Dermis blood vessel endothelial cell (primary cell): ENCODE measurements at regions not wholly inside any gene's neighbourhood (a gene's known extent, or its start where the extent isn't known, plus 50 kb on each side); places are given as distances from the start of the nearest gene placed in this dataset.
"Not testable (repeated sequence)": the region's sequence is repeated elsewhere in the genome, so short reads cannot be mapped to it uniquely, and the experiment has no call there.

Source experiments
- DNase-seq: peaks from one replicate; pipeline ENCODE4 v3.0.0; 2010

GRCh38 chr11:36743039-36743438 is 145.0 kb upstream of the RAG2 start:
- no peak for DNase-seq

- no peak for DNase-seq
Observed at GRCh38 chr11:36741515-36741914, 143.5 kb upstream of the RAG2 start.

- no peak for DNase-seq
Observed at GRCh38 chr11:36738292-36738861, 140.3 kb upstream of the RAG2 start.

DNA sequence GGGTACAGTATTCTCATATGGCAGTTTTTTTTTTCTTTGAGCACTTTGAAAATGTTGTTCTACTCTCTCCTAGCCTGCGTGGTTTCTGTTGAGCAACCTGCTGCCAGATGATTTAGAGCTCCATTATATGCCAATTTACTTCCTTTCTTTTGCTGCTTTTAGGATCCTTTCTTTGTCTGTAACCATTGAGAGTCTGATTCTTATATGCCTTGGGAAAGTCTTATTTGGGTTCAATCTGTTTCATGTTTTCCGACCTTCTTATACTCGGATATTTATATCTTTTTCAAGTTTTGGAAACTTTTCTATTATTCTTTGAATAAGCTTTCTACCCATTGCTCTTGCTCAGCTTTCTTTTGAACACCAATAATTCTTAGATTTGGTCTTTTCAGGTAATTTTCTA is 138.1 kb upstream of the RAG2 start:
- no peak for DNase-seq

DNA sequence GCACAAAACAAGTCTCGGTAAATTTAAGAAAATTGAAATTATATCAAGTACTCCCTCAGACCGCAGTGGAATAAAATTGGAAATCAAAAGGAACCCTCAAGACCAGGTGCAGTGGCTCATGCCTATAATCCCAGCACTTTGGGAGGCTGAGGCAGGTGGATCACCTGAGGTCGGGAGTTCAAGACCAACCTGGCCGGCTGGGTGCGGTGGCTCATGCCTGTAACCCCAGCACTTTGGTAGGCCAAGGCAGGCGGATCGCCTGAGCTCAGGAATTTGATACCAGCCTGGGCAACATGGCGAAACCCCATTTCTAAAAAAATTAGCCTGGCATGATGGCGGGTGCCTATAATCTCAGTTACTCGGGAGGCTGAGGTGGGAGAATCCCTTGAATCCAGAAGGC is 135.7 kb upstream of the RAG2 start:
- not testable (repeated sequence) for DNase-seq

DNA sequence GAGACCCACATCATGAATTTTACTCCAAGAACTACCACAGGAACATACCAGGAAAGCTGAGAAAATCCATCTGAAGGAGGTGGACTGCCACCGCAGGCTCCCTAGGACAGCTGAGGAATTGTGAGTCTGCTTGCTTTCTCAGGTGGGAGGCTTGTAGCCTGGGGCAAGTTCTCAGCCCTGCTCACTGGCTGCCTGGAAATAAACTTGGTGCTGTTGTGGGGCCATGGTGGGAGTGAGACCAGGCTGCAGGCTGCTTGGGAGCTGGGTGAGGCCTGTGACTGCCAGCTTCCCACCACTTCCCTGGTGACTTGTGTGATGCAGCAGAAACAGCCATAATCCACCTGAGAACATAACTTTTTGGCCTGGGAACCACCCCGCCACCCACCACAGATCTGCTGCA is 132.7 kb upstream of the RAG2 start:
- DNase-seq = no peak

GRCh38 chr11:36729825-36730224 is 131.8 kb upstream of the RAG2 start:
- no peak for DNase-seq

DNA sequence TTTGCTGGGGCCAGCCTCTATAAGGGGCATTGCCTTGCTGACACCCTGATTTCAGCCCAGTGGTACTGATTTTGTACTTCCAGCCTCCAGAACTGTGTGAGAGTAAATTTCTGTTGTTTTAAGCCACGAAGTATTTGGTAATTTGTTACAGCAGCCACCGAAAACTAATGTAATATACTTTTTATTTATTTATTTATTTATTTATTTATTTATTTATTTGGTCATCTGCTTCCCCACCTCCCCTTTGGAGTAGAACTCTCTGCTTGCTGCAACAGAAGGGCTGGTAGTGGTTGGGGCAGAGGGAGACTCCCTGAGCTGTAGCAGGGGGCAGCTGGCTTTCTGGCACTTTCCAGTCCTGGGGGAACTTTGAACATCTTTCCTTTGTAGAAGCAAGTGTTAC is 128.4 kb upstream of the RAG2 start:
- no peak for DNase-seq

- DNase-seq = no peak
Observed at GRCh38 chr11:36724742-36725385, 126.8 kb upstream of the RAG2 start.

DNA sequence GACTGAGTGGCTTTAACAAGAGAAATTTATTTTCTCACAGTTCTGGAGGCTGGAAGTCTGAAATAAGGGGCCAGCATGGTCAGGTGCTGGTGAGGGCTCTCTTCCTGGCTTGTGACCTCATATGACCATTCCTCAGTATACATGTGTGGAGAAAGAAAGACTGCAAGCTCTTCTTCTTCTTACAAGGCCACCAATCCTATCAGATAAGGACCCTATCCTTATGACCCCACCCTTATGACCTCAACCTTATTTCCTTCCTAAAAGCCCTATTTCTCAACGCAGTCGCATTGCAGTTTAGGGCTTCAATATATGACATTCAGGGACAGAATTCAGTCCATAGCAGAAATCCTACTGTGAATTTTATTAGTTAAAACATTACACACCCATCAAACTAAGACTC is 124.4 kb upstream of the RAG2 start:
- DNase-seq = no peak

GRCh38 chr11:36719358-36720107 is 121.5 kb upstream of the RAG2 start:
- no peak for DNase-seq

DNA sequence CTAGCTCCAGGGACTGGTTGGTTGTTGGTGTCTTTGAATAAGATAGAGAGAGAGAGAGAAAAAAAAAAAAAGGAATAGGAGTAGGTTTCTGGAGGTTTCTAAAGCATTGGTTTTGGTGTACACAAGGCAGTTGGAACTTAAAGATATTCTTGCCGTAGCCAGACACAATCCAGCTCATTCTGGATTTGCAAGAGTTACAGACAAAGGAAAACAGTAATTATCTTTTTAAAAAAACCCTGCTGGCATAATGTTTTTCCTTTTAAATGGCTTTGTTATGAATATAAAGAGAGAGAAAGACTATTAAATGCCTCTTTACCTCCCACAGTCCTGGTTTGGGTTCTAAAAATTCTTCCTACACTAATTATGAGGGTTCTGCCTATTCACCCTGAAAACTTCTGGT is 120.4 kb upstream of the RAG2 start:
- DNase-seq = no peak

DNA sequence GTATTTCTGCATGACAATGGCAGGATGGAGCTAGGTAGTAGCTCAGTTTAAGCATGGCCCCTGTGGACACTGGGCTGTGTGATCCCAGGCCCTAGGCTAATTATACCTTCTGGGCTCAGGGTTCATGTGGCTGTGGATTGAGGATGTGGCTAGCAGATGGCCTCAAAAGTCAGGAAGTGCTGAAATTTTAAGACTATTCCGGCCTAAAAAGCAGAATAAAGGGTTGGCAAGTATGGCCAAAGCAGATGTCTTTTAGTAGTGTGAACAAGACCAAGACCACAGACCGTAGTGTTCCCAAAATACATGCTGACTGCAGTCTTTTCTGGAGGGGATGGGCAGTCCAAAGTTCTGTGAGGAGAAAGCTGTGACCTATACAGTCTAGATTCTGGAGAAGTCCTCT is 115.7 kb upstream of the RAG2 start:
- no peak for DNase-seq

- DNase-seq = no peak
Observed at GRCh38 chr11:36711104-36711825, 113.2 kb upstream of the RAG2 start.
